ENCODE measurements at regions not wholly inside any gene's neighbourhood (a gene's known extent, or its start where the extent isn't known, plus 50 kb on each side); places are given as distances from the start of the nearest gene placed in this dataset.

DNA sequence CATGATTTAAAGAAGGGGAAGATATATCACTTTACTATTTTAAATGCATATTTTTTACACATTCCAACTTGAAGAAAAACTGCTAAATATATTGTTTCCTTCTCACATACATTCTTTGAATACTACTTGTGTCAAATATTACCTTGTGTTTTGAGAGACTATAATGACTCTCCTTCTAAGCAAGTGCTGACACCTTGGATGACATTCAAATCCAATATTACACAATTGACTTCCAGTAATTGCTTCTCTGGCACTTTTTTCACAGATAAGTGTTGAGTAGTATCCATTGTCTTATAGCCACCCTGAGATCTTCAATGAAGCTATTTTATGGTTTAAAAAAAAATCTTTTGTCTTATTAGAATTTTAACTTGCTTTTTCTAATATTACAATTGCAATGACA is 61.2 kb upstream of the ST8SIA1 start:
- TF ChIP-seq CTCF (IDR thresholded peaks at IDR 0.05) (no peak), POLR2A (IDR thresholded peaks at IDR 0.05) (no peak)

Data from Peyer's patch (tissue), 4 donors.